Superior temporal gyrus (tissue), 1 donor: ENCODE measurements at regions not wholly inside any gene's neighbourhood (a gene's known extent, or its start where the extent isn't known, plus 50 kb on each side); places are given as distances from the start of the nearest gene placed in this dataset.
"Not testable (repeated sequence)": the region's sequence is repeated elsewhere in the genome, so short reads cannot be mapped to it uniquely, and the experiment has no call there.

Source experiments
- DNase-seq: peaks from one replicate; pipeline ENCODE4 v3.0.0-alpha.2; 2016; ENCODE audit errors: extremely low spot score

DNA sequence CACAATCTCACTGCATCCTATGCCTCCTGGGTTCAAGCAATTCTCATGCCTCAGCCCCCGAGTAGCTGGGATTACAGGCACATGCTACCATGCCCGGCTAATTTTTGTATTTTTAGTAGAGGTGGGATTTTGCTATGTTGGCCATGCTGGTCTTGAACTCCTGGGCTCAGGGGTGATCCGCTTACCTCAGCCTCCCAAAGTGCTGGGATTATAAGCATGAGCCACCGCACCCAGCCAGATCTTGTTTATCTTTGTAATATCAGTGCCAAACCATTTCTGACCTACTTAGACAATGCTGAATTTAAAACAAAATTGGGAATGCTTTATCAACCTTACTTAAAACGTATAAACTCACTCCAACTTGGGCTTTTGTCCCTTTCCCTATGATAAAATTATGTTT is 103.7 kb upstream of the GBE1 start:
- not testable (repeated sequence) for DNase-seq

DNA sequence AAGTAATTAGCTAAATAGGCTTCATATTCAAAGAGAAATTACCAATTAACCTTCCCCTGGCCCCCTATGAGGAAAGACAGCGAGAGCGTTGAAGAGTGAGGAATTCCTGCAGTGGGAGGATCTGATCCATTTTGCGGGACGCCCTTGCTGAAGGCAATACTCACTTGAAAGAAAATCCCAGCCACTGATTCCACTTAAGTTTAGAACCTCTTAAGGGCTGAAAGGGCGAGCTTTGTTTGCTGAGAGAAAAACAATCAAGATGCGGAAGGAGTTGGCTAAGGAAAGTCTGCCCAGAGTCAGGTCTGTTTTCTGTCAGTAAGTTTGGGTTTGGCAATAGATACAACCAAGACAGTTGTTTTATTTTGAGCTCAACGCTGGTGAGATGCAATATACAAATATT is 102.8 kb upstream of the GBE1 start:
- no peak for DNase-seq

DNA sequence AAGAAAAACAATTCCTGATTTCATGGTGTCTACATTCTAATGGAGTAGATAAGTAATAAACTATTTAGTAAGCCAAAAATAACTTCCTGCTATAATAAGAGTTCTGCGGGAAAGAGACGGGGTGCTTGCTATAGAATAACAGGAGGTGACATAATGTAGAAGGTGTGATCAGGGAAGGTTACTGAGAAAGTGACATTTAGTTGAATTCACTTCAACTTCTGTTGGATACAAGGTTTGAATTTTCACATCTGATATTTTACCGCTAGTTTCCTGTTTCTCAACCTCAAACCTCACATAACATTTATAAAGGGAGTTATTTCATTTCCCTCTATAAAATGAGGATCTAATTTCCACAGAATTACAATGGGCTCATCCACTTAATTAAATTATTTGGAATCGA is 102.3 kb upstream of the GBE1 start:
- DNase-seq: no peak

DNA sequence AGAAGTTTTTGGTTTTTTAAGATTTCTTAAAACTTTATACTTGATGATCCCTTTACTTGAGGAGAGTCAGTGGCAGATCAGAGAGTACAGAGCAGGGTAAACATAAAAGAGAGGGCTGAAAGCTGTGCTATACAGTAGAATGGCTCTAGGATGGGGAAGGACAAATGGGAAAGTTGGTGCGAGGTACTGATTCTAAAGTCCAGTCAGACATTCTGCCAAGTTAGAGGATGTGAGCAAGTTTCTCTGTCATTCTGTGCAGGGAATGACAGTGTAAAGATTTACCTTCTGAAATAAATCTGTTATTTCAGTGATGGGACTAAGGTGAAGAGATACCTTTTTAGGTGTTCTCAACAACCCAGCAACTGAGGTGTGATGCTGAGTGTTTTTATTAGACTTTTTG is 100.1 kb upstream of the GBE1 start:
- no peak for DNase-seq

DNA sequence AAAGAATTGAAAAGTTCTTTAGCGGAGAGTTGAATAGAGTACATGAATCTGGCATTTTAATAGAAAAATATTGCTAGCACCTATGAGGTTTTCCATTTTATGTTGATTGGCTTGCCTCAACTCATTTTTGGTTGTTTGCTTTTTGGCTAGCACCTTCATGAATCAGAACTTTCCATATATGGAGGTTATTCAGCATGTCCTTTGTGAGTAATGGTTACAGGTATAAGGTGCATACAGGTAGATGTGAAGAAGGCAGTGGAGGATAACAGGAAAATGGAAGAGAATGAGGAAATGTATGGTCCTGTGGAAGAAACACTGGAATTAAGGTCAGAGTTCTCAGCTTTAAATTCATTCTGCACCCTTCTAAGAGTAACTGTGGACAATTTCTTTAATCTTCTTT is 98.1 kb upstream of the GBE1 start:
- DNase-seq: no peak

DNA sequence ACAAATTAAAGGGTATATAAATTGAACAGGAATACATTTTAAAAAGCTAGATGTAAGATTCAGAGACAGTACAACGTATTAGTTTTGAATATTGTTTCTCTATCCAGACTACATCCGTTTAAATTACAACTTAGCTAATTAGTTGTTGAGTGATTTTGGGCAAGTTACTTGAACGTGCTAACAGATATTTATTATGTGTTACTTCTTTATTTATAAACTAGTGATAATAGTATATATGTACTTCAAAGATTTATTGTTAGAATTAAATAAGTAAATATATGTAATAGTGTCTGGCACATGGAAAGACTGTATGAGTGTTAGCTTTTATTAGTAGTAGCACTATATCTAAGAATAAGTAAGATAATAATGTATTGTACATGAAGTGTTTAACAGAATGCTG is 92.0 kb upstream of the GBE1 start:
- no peak for DNase-seq

DNA sequence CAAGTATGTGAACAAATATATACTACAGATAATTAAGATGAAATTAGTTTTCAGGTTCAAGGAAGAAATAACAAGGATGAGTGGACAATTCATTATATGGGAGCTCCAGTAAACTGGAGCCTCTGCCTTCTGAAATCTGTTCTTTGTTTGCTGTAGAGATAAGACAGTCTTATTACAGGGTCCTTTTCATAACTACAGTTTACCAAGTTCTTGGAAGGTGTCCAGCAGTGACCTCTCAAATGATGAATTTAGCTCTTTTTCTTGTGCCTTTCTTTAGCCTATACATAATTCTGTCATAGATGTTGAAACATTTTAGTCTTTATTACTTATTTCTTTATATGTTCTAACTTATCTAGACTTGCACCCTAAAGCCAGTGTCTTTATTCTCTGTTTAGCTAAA is 89.7 kb upstream of the GBE1 start:
- no peak for DNase-seq

DNA sequence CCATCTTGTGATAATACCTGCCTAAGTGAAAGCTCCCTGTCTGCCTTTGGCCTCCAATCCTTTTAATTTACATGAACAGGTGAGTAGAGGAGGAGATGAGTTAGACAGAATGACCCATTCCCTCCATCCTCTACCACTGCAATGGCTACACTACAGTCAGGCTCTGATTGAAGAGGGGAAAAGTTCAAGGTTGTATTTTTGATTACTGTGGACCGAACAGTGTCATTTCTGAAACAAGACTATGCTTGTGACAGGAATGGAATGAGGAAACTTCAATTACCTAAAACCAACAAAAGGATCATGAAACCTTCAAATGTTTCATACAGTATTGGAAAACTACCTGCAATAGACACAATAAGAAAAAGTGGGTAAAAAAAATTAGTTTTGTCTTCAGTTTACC is 85.5 kb upstream of the GBE1 start:
- no peak for DNase-seq

DNA sequence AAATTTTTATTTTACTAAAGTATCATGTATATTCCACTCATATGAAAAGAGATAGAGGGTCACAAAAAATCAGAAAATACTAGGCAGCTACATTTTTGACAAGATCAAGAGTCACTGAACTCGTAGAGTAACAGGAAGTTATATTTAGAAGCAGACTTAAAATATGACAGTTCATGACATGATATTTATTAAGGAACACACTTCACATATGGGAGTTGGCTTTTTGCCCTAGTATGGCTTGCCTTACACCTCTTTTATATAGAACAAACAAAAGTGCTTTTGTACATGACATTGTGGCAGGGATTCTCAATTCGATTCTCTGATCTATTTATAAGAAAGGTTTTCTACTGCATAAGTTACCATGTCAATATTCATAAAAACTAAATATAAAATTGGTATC is 80.1 kb upstream of the GBE1 start:
- DNase-seq: no peak

DNA sequence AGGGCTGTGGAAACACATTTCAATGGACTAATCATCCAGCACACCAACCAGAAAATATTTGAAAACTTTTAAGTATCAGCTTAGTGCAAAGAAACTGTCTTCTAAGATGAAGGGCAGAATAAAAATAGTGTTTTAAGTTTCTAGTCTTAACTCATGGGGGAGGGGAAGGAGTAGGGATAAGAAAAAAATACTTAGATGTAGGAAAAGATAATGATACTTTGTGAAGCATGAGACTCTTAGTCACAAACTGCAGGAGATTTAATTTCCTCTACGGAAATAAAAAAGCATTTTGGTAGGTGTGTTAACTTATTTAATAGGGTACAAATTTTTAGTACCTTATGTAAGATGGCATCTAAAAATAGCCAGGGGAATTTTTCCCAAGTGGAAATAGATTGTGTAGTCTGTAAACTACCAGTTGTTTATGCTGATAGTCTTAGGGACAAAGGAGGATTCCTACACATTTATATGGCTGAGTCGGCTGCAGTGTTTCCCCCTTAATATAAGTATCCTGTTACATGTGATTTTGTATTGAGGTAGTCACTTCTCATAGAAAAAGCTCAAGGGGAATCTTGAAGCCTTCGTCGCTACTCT is 78.2 kb upstream of the GBE1 start:
- no peak for DNase-seq

DNA sequence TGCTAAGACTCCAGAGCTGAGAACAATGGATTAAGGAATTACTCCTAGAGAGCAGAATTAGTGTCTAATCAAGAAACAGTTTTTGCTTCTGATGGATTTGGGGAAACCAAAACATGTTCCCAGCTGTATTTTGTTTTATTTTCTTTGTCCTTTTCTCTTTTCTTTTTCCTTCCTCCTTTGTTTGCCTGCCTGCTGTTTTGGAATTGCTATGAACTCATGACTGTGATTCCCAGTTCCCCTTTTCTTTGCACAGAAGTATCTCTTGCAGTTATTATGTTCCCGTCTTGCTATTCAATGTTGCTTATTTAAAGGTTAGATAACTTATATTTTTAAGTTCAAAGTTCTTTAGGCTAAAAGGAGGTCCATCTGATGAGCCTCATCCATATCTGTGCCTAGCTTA is 77.0 kb upstream of the GBE1 start:
- no peak for DNase-seq

DNA sequence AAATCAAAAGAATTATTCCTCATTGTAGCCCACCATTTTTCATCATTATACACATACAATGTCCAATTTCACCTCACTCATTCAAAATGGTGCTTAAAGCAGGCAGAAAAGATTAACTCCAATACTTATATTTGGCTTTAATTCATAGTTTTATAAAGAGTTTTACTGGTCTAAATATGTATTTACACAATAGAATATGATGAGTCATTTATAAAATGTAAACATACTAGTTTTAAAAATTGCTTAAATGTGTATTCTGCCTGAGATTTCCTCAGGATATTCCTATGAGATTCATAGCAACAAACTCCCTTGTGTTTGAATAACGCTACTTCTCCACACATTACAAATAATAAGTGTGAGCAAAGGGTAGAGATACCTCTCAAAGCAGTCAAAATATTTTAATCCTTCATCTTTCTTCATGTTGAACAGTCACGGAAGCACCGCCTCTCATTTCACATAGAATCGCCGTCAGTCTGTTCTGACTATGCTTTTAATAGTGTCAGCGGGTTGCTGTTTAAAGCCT is 75.7 kb upstream of the GBE1 start:
- DNase-seq: no peak

DNA sequence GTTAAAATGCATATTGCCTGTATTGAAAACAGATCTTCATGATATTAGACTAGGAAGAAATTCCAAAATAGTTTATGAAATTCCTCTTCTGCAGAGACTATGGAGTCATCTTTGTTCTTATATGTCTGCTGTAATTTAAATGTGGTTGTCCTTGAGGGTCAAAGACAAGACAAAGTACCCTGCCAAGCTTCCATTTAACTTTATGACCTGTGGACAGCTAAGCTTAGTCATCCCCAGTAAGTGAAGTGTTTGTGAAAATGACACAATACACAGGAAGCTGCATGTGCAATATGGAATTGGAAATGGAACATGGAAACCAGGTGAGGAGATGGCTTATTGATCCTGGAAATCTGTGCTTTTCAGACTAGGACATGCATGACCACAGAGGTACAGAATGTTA is 68.5 kb upstream of the GBE1 start:
- DNase-seq: no peak

DNA sequence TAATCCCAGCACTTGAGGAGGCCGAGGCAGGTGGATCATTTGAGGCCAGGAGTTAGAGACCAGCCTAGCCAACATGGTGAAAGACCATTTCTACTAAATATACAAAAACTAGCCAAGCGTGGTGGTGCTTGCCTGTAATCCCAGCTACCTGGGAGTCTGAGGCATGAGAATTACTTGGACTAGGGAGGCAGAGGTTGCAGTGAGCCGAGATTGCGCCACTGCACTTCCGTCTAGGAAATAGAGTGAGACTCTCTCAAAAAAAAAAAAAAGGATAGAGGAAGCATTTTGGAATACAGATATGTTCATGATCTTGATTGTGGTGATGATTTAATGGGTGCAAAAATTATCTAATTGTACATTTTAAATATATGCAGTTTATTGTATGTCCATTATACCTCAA is 67.8 kb upstream of the GBE1 start:
- DNase-seq: not testable (repeated sequence)

DNA sequence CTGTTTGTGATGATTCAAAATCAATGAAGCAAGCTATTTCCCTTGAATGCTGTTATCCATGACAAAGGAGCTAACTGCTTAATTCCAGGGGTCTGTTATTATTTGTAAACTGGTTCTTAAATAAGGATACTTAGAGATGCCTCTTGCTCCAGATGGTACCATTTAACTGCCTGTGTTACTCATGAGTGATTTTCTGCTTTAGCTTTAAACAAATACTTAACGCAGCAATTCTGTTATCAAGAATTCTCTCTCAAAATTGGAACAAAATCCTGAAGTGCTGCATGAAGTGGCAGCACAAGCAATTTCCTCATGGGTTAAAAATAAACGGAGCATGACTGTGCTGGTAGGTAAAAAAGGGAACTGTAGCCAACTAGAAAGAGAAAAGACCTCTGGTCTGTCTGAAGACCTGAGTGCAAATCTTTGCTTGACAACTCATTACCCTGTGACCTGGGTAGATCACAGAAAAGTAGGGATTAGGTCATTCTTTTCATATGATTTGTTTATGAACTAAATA is 62.5 kb upstream of the GBE1 start:
- DNase-seq: no peak

DNA sequence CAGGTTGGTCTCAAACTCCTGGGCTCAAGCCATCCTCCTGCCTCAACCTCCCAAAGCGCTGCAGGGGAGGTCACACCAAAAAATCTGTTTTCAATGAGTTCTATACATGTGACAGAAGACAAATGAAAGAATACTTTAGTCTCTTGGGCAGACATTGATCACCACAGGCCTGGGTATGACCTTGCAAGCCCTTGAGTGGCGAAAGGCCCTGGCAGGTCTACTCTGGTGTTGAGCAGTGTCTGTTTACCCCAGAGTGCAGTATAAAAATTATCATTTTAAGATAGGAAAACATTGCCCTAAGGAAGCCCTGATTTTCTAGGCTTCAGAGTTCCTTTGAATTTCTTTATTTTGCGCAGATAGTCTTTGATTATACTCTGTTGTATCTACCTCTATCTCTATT is 61.6 kb upstream of the GBE1 start:
- DNase-seq: no peak

DNA sequence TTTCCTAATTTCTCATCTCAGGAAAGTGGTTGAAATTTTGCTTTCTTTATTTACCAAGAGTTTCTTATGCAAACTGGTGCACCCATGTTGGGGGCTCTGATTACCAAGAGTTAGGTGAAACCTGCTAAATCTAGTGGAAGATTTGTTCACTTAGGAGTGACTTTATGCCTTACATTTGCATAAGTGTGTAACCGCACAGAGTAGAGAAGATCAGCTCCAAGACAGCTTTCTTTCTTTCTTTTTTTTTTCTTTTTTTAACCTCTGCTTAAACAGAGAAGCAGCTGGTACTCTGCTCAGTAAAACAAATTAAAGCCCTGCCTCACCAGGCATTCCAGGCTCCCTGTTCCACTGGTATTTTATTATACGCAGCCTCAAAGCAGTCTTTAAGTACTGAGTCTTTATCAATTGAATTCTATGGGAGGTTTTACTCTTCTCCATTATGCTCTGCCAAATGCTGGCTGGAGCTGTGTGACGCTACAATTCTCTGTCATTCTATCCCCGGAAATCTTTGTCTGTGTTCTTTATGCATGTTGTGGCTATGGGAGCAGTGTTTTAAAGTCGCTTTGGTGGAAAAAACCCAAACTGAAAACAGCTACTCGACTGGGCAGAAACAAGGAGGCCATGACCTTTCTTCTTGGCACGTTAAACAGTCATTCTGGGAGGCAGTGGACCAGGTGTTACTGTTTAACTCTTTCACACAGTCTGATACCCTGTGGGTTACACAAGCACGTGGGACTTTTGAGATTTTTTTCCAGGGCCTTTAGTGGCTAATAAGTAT is 55.2 kb upstream of the GBE1 start:
- no peak for DNase-seq

DNA sequence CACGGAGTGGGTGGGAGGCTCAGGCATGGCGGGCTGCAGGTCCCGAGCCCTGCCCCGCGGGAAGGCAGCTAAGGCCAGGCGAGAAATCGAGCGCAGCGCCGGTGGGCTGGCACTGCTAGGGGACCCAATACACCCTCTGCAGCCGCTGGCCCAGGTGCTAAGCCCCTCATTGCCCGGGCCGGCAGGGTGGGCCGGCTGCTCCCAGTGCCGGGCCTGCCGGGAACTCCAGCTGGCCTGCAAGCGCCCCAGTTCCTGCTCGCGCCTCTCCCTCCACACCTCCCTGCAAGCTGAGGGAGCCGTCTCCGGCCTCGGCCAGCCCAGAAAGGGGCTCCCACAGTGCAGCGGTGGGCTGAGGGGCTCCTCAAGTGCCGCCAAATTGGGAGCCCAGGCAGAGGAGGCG is 50.7 kb upstream of the GBE1 start:
- DNase-seq: not testable (repeated sequence)
